Large intestine (tissue), 3 donors: ENCODE measurements at regions not wholly inside any gene's neighbourhood (a gene's known extent, or its start where the extent isn't known, plus 50 kb on each side); places are given as distances from the start of the nearest gene placed in this dataset.

Source experiments
- DNase-seq, 2 donors: peaks; one replicate each; pipeline versions ENCODE4 v3.0.0 to v3.0.0-alpha.2; 2013
- H3K27ac ChIP-seq: one replicate; pipeline ENCODE4 v1.5.1; 2013; ENCODE audit warnings: low read length
- H3K27me3 ChIP-seq: 2 replicates; pipeline ENCODE4 v1.6.1; 2013; ENCODE audit warnings: low read length; ENCODE audit not compliant: control insufficient read depth, insufficient read depth
- H3K36me3 ChIP-seq: 2 replicates; pipeline ENCODE4 v1.6.1; 2013; ENCODE audit warnings: low read length; ENCODE audit not compliant: control insufficient read depth, insufficient read depth
- H3K4me1 ChIP-seq: one replicate; pipeline ENCODE4 v1.6.1; 2013; ENCODE audit warnings: low read length; ENCODE audit not compliant: control insufficient read depth, insufficient read depth
- H3K4me3 ChIP-seq: one replicate; pipeline ENCODE4 v1.5.1; 2013; ENCODE audit warnings: low read length
- H3K9me3 ChIP-seq: one replicate; pipeline ENCODE4 v1.6.1; 2013; ENCODE audit warnings: mild to moderate bottlenecking, low read depth, low read length, moderate library complexity; ENCODE audit not compliant: control insufficient read depth
- WGBS: methylation state at CpG from one replicate; pipeline ENCODE4 v1.1.5; 2013; ENCODE audit warnings: low lambda C conversion rate; ENCODE audit not compliant: insufficient coverage; 5-methylcytosine and 5-hydroxymethylcytosine counted together

DNA sequence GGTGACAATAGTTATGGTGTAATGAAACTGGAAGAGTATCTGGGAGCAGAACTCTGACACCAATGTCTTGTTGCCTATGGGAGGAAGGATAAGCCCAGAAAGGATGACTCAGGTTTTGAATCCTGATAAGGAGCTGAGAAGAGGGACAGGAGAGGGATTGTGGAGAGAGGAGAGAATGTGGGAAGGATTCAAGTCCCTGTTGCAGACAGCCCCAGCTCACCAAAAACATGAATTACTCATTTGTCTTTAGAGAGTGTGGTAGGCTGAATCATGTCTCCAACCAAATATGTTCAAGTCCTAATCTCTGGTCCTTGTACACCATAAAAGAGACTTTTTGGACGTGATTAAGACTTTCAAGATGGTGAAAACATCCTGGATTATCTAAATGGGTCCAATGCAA is 206.9 kb upstream of the PHYHIPL start:
- no peaks in the 10 kb centered on the region for H3K27me3 ChIP-seq
- no peak for DNase-seq
- H3K9me3 ChIP-seq = no peaks in the 10 kb centered on the region
- no peak overlapping the region for H3K4me3 ChIP-seq
- WGBS = no CpG with 5 or more reads among the region's 1 CpG
- H3K36me3 ChIP-seq = no peaks in the 10 kb centered on the region
- H3K4me1 ChIP-seq = peaks cover 9% of the 10 kb centered on the region
- no peak overlapping the region for H3K27ac ChIP-seq

GRCh38 chr10:58970160-58970915 is 206.1 kb upstream of the PHYHIPL start:
- H3K36me3 ChIP-seq = no peaks in the 10 kb centered on the region
- no peaks in the 10 kb centered on the region for H3K9me3 ChIP-seq
- WGBS = no CpG with 5 or more reads among the region's 2 CpGs
- no peaks in the 10 kb centered on the region for H3K27me3 ChIP-seq
- no peak for DNase-seq
- H3K27ac ChIP-seq = no peak overlapping the region
- peaks cover 9% of the 10 kb centered on the region for H3K4me1 ChIP-seq
- H3K4me3 ChIP-seq = no peak overlapping the region

GRCh38 chr10:58971211-58971610 is 205.2 kb upstream of the PHYHIPL start:
- no peak overlapping the region for H3K27ac ChIP-seq
- DNase-seq = no peak
- H3K9me3 ChIP-seq = no peaks in the 10 kb centered on the region
- no peak overlapping the region for H3K4me3 ChIP-seq
- no peaks in the 10 kb centered on the region for H3K36me3 ChIP-seq
- H3K27me3 ChIP-seq = no peaks in the 10 kb centered on the region
- H3K4me1 ChIP-seq = peaks cover 9% of the 10 kb centered on the region

DNA sequence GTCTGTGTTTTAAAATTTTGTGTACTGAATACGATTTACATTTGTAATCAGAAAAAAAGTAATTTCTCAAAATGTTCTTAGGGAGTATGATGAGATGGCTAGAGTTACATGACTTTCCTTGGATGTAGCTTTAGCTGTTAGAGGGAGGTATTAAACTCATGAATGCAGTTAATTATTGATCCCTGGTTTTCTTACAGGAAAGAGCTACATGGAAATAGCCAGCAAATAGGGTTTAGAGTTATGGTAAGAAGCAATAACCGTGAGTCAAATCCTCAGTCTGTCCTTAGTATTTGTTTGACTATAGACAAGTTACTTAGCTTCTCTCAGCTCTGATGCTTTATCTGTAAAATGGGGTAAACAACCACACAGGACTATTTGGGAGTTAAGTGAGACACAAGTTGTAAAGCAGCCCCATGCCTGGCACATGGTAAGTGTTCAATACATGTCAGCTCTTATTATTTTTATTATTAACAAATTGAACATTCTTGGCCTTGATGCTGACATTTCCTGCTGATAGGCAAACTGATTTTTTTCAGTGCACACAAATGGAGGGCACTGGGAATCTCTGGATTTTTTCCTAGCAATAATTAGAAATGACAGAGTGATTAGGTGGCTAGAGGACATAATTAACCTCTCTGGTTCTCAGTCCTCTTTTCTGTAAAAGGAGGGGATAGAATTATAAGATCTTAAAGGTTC is 204.5 kb upstream of the PHYHIPL start:
- H3K9me3 ChIP-seq = no peaks in the 10 kb centered on the region
- no peaks in the 10 kb centered on the region for H3K36me3 ChIP-seq
- no peak for DNase-seq
- no peak overlapping the region for H3K4me3 ChIP-seq
- H3K27me3 ChIP-seq = no peaks in the 10 kb centered on the region
- WGBS = 100% methylated on average over 1 of the region's 2 CpGs
- H3K27ac ChIP-seq = no peak overlapping the region
- peaks cover 6% of the 10 kb centered on the region for H3K4me1 ChIP-seq

GRCh38 chr10:58972576-58973234 is 203.7 kb upstream of the PHYHIPL start:
- Histone ChIP-seq H3K27ac (no peak overlapping the region), H3K27me3 (no peaks in the 10 kb centered on the region), H3K36me3 (no peaks in the 10 kb centered on the region), H3K9me3 (no peaks in the 10 kb centered on the region), H3K4me3 (no peak overlapping the region), H3K4me1 (peaks cover 3% of the 10 kb centered on the region)
- WGBS = no CpG with 5 or more reads among the region's 2 CpGs
- DNase-seq = no peak

GRCh38 chr10:58973235-58973595 is 203.2 kb upstream of the PHYHIPL start:
- Histone ChIP-seq H3K4me3 (no peak overlapping the region), H3K9me3 (no peaks in the 10 kb centered on the region), H3K36me3 (no peaks in the 10 kb centered on the region), H3K4me1 (peaks cover under 1% of the 10 kb centered on the region), H3K27ac (no peak overlapping the region), H3K27me3 (no peaks in the 10 kb centered on the region)
- no peak for DNase-seq
- WGBS = no CpG with 5 or more reads among the region's 2 CpGs

DNA sequence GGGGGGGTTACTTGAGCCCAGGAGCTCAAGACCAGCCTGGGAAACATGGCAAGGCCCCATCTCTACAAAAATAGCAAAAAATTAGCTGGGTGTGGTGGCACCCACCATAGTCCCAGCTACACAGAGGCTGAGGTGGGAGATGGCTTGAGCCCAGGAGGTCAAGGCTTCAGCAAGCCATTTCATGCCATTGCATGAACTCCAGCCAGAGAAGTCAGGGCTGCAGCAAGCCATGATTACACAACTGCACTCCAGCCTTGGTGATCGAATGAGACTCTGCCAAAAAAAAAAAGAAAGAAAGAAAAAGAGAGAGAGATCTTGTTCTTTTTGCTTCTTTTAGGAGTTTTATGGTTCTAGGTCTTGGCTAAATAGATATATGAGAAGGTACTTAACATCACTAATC is 200.2 kb upstream of the PHYHIPL start:
- H3K36me3 ChIP-seq = no peaks in the 10 kb centered on the region
- no CpG with 5 or more reads among the region's 1 CpG for WGBS

DNA sequence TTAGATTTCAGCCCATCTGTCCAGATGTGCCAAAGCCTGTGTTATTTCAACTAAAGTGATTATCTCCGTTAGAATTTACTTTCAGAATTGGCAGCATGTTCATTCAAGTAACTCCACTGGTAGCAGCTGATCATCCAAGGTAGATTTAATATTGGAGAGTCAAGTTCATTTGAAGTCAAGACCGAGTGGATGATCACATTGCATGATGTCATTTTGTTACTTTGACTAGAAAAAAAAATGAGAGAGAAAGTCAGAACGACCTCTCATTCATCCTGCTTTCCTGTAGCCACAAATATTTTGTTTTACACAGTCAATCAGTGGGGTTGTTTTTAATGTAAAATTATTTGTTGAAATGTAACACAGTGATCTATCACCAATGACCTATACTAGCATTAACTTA is 196.7 kb upstream of the PHYHIPL start:
- H3K4me3 ChIP-seq = no peak overlapping the region
- no peaks in the 10 kb centered on the region for H3K27me3 ChIP-seq
- no peaks in the 10 kb centered on the region for H3K9me3 ChIP-seq
- 100% methylated on average over 1 of the region's 3 CpGs for WGBS
- H3K27ac ChIP-seq = no peak overlapping the region
- no peaks in the 10 kb centered on the region for H3K36me3 ChIP-seq
- no peaks in the 10 kb centered on the region for H3K4me1 ChIP-seq
- no peak for DNase-seq

More for the DNA sequence above, 200.2 kb upstream of the PHYHIPL start:
- Histone ChIP-seq H3K9me3 (no peaks in the 10 kb centered on the region), H3K27me3 (no peaks in the 10 kb centered on the region), H3K4me3 (no peak overlapping the region), H3K27ac (no peak overlapping the region), H3K4me1 (no peaks in the 10 kb centered on the region)
- no peak for DNase-seq

- Histone ChIP-seq H3K27ac (no peak overlapping the region), H3K9me3 (no peaks in the 10 kb centered on the region), H3K27me3 (no peaks in the 10 kb centered on the region), H3K4me1 (no peaks in the 10 kb centered on the region), H3K4me3 (no peak overlapping the region), H3K36me3 (no peaks in the 10 kb centered on the region)
- DNase-seq = no peak
- WGBS = 100% methylated on average over 1 of the region's 6 CpGs
These were observed 195.5 kb upstream of the PHYHIPL start for GRCh38 chr10:58980826-58981415.

GRCh38 chr10:58981846-58982245 is 194.6 kb upstream of the PHYHIPL start:
- no peak for DNase-seq
- WGBS = 100% methylated on average over 1 of the region's 6 CpGs
- H3K4me3 ChIP-seq = no peak overlapping the region
- no peak overlapping the region for H3K27ac ChIP-seq
- H3K9me3 ChIP-seq = no peaks in the 10 kb centered on the region
- H3K4me1 ChIP-seq = no peaks in the 10 kb centered on the region
- no peaks in the 10 kb centered on the region for H3K27me3 ChIP-seq
- no peaks in the 10 kb centered on the region for H3K36me3 ChIP-seq
